ENCODE measurements at regions not wholly inside any gene's neighbourhood (a gene's known extent, or its start where the extent isn't known, plus 50 kb on each side); places are given as distances from the start of the nearest gene placed in this dataset.

- no peak overlapping the region for H3K4me3 ChIP-seq (ENCODE audit: low read length)
- DNase-seq (ENCODE audit: low read depth), result no peak
- no peak for TF ChIP-seq CTCF (conservative IDR thresholded peaks at IDR 0.05; ENCODE audit: low read depth, low read length)
Measured at GRCh38 chr1:36537991-36538390, 55.3 kb upstream of the CSF3R start.

GRCh38 chr1:36537190-36537768 lies 54.6 kb upstream of the CSF3R start:
- DNase-seq (ENCODE audit: low read depth), result no peak

GRCh38 chr1:36536727-36537126 lies 54.0 kb upstream of the CSF3R start:
- no peak for TF ChIP-seq CTCF (conservative IDR thresholded peaks at IDR 0.05; ENCODE audit: low read depth, low read length)
- DNase-seq (ENCODE audit: low read depth), result no peak
- no peak overlapping the region for H3K4me3 ChIP-seq (ENCODE audit: low read length)

More at GRCh38 chr1:36537190-36537768, 54.6 kb upstream of the CSF3R start:
- no peak overlapping the region for H3K4me3 ChIP-seq (ENCODE audit: low read length)
- no peak for TF ChIP-seq CTCF (conservative IDR thresholded peaks at IDR 0.05; ENCODE audit: low read depth, low read length)

- no peak for TF ChIP-seq CTCF (conservative IDR thresholded peaks at IDR 0.05; ENCODE audit: low read depth, low read length)
- H3K4me3 ChIP-seq (ENCODE audit: low read length), result no peak overlapping the region
- DNase-seq (ENCODE audit: low read depth), result no peak
Measured at GRCh38 chr1:36534711-36535412, 52.1 kb upstream of the CSF3R start.

GRCh38 chr1:36533897-36534296 lies 51.2 kb upstream of the CSF3R start:
- TF ChIP-seq CTCF (conservative IDR thresholded peaks at IDR 0.05; ENCODE audit: low read depth, low read length), result no peak
- no peak for DNase-seq (ENCODE audit: low read depth)
- H3K4me3 ChIP-seq (ENCODE audit: low read length), result no peak overlapping the region

GRCh38 chr1:36532810-36533401 lies 50.2 kb upstream of the CSF3R start:
- DNase-seq (ENCODE audit: low read depth), result no peak
- no peak overlapping the region for H3K4me3 ChIP-seq (ENCODE audit: low read length)
- no peak for TF ChIP-seq CTCF (conservative IDR thresholded peaks at IDR 0.05; ENCODE audit: low read depth, low read length)

All from retinal pigment epithelial cell (primary cell).